GM18868 (cell line): ENCODE measurements at regions not wholly inside any gene's neighbourhood (a gene's known extent, or its start where the extent isn't known, plus 50 kb on each side); places are given as distances from the start of the nearest gene placed in this dataset.
"Not testable (repeated sequence)": the region's sequence is repeated elsewhere in the genome, so short reads cannot be mapped to it uniquely, and the experiment has no call there.

ENCODE experiments used
- ATAC-seq: cut with Tn5 transposase; IDR thresholded peaks from one replicate; pipeline ENCODE4 v1.9.1; 2021; ENCODE audit warnings: mild to moderate bottlenecking, moderate library complexity; ENCODE audit not compliant: unreplicated experiment

DNA sequence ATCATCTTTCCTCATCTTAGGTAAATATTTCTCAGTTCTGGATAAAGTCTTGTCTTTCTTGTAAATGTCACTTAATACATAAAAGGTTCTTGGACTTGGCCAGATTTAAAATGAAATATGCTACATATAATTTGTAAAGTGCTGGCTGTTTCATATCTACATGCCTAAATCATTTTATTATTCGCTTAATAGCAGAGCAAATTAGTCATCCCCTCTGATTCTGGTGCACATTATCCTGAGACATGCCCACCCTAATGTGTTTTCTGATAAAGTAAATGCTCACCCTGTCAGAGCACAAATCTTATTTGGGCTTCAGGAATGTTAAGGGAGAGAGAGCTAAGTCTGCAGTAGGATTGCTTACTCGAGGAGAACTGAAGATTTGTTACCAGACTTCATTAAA, 166.5 kb upstream of the IZUMO3 start:
- ATAC-seq: no peak

DNA sequence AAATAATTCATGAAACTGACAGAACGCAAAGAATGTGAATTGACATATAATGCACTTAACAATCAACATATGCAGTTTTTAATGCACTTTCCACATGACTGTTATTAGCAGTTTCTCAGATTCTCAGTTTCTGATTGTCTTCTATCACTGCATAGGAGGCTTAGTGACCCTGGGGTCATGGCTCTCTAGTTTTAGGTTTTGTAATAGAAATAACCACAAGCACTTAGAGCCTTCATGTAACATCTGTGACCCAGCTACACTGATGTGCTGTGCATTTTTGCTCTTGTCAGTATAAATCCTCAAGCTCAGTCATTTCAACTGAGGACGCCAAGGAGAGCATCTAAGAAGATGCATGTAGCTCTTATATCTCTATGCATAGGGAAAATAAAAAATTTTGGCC, 163.1 kb upstream of the IZUMO3 start:
- no peak for ATAC-seq

- ATAC-seq: peak; percentile 77
Observed at GRCh38 chr9:24698881-24699518, 153.3 kb upstream of the IZUMO3 start.

- no peak for ATAC-seq
Observed at GRCh38 chr9:24672336-24672735, 126.6 kb upstream of the IZUMO3 start.

DNA sequence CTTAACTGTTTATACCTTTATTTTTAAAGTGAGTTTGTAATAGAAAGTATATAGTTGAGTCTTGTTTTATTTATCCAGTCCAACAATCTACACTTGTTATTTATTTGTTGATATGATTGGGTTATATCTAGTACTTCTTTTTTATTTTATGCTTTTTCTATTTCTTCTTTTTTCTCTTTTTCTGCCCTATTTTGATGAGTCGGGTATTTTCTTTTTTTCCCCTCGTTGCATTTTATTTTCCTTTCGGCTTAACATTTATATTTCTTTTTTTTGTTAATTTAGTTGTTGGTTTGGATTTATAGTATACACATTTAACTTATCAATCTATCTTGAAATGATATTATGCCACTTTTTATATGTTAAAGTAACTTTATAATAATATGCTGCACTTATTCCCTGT, 111.7 kb upstream of the IZUMO3 start:
- no peak for ATAC-seq

DNA sequence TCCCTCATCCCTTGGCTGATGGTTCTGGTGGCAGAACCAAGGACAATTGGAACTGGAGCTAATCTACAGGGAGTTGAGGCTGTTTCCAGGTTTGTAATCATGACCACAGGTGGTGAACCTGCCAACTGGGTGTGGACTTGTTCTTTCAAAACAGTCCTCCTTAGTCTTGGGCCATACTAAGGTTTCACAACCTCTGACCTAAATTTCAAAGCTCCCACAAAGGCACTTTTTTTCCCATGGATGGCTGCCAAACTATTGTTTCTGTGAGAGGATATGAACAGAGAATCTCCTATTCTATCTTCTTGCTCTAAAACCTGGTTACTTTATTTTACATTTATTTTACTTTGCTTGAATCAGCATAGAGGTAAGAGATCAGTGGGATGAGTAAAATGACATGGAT, 106.5 kb upstream of the IZUMO3 start:
- ATAC-seq: no peak

DNA sequence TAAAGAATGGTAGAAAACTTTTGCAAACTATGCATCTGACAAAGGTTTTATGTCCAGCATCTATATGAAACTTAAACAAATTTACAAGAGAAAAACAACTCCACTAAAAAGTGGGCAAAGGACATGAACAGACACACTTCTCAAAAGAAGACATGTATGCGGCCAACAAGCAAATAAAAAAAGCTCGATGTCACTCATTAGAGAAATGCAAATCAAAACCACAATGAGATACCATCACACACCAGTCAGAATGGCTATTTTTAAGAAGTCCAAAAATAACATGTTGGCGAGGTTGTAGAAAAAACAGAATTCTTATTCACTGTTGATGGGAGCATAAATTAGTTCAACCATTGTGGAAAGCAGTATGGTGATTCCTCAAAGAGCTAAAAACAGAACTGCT, 83.1 kb upstream of the IZUMO3 start:
- not testable (repeated sequence) for ATAC-seq

GRCh38 chr9:24625097-24625496, 79.4 kb upstream of the IZUMO3 start:
- ATAC-seq: no peak

- no peak for ATAC-seq
Observed at GRCh38 chr9:24624481-24624880, 78.8 kb upstream of the IZUMO3 start.

DNA sequence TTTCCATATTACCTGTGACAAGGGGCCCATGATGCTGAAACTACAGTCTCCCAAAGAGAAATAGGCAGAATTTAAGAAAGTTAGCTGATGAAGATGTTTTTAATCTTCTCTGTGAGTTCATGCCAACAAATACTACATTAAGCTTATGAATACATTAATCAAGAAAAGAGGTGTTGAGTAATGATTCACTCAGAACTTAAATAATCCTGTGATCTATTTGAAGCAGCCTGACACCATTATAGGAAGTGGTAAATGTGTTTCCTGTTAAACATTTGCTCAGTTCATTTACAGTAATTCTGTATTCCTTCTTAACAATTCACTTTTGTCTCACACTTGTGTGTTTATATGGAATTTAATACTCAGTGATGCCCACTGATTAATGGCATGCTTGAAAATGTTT, 75.0 kb upstream of the IZUMO3 start:
- ATAC-seq: no peak

GRCh38 chr9:24616863-24617262, 71.2 kb upstream of the IZUMO3 start:
- ATAC-seq: no peak

GRCh38 chr9:24614070-24614469, 68.4 kb upstream of the IZUMO3 start:
- ATAC-seq: no peak

- ATAC-seq: no peak
Observed at GRCh38 chr9:24608599-24608998, 62.9 kb upstream of the IZUMO3 start.

DNA sequence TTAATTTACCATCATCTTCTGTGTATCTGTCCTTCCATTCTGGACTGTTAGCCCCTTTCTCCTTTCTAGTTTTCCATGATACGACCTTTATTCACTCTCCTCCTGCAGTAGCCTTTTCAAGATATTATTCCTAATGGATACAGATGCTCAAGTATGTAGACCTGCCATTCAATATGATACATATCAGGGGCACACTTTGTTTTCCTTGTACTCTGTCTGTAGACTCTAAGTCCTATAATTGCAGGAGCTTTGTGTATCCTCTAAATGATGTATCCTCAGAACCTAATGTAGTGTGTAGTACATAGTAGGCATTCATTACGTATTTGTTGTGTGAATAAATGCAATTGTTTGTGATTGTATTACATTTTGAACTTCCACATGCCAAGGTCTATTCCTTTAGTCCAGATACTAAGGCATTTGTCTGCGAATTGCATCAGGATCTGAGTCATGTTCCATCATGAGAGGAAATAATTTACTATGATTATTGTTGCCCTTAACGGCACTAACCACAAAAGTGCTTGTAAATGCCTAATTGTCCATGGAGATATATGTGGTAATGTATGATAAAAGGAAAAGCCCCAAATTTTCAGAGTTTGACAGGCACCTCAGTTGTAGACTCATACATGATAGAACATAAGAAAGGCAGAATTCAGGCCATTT, 57.1 kb upstream of the IZUMO3 start:
- no peak for ATAC-seq
